ENCODE measurements at regions not wholly inside any gene's neighbourhood (a gene's known extent, or its start where the extent isn't known, plus 50 kb on each side); places are given as distances from the start of the nearest gene placed in this dataset.

- DNase-seq (ENCODE audit: unreplicated experiment): no peak
- ChIA-PET POLR2A (no interaction called here), CTCF (no interaction called here)
- H3K27me3 Mint-ChIP-seq (ENCODE audit: insufficient read depth, unreplicated experiment): no peaks in the 10 kb centered on the region
- H3K27ac Mint-ChIP-seq (ENCODE audit: low read depth, unreplicated experiment): no peak overlapping the region
- no peak overlapping the region for H3K4me3 Mint-ChIP-seq (ENCODE audit: unreplicated experiment)
- intact Hi-C loops (cut with micrococcal nuclease): no loop called here
- TF ChIP-seq CTCF (IDR thresholded peaks at IDR 0.05; ENCODE audit: unreplicated experiment): no peak
- BruUV-seq (replicated peaks): no TSS peak
- H3K4me1 Mint-ChIP-seq (ENCODE audit: insufficient read depth, unreplicated experiment): peaks cover 8% of the 10 kb centered on the region
- H3K9me3 Mint-ChIP-seq (ENCODE audit: unreplicated experiment): no peaks in the 10 kb centered on the region
- no peaks in the 10 kb centered on the region for H3K36me3 Mint-ChIP-seq (ENCODE audit: insufficient read depth, unreplicated experiment)
Measured at GRCh38 chr12:63040526-63041220, 105.7 kb upstream of the PPM1H start.

GRCh38 chr12:63038713-63039100 lies 103.8 kb upstream of the PPM1H start:
- CTCF ChIA-PET: no interaction called here
- Mint-ChIP-seq H3K4me1 (ENCODE audit: insufficient read depth, unreplicated experiment) (no peaks in the 10 kb centered on the region), H3K36me3 (ENCODE audit: insufficient read depth, unreplicated experiment) (no peaks in the 10 kb centered on the region), H3K9me3 (ENCODE audit: unreplicated experiment) (no peaks in the 10 kb centered on the region), H3K4me3 (ENCODE audit: unreplicated experiment) (no peak overlapping the region), H3K27me3 (ENCODE audit: insufficient read depth, unreplicated experiment) (no peaks in the 10 kb centered on the region), H3K27ac (ENCODE audit: low read depth, unreplicated experiment) (no peak overlapping the region)
- intact Hi-C loops (cut with micrococcal nuclease): no loop called here
- no peak for DNase-seq (ENCODE audit: unreplicated experiment)
- POLR2A ChIA-PET: no interaction called here
- no TSS peak for BruUV-seq (replicated peaks)
- no peak for TF ChIP-seq CTCF (IDR thresholded peaks at IDR 0.05; ENCODE audit: unreplicated experiment)

- CTCF ChIA-PET: no interaction called here
- H3K36me3 Mint-ChIP-seq (ENCODE audit: insufficient read depth, unreplicated experiment): no peaks in the 10 kb centered on the region
- no peak overlapping the region for H3K4me3 Mint-ChIP-seq (ENCODE audit: unreplicated experiment)
- no peaks in the 10 kb centered on the region for H3K9me3 Mint-ChIP-seq (ENCODE audit: unreplicated experiment)
- no TSS peak for BruUV-seq (replicated peaks)
- no peak for TF ChIP-seq CTCF (IDR thresholded peaks at IDR 0.05; ENCODE audit: unreplicated experiment)
- intact Hi-C loops (cut with micrococcal nuclease): no loop called here
- no peaks in the 10 kb centered on the region for H3K27me3 Mint-ChIP-seq (ENCODE audit: insufficient read depth, unreplicated experiment)
- no peaks in the 10 kb centered on the region for H3K4me1 Mint-ChIP-seq (ENCODE audit: insufficient read depth, unreplicated experiment)
- DNase-seq (ENCODE audit: unreplicated experiment): no peak
- H3K27ac Mint-ChIP-seq (ENCODE audit: low read depth, unreplicated experiment): no peak overlapping the region
- POLR2A ChIA-PET: no interaction called here
Measured at GRCh38 chr12:63037746-63038712, 103.1 kb upstream of the PPM1H start.

GRCh38 chr12:63036974-63037335 lies 102.0 kb upstream of the PPM1H start:
- BruUV-seq (replicated peaks): no TSS peak
- Mint-ChIP-seq H3K27me3 (ENCODE audit: insufficient read depth, unreplicated experiment) (no peaks in the 10 kb centered on the region), H3K4me1 (ENCODE audit: insufficient read depth, unreplicated experiment) (no peaks in the 10 kb centered on the region), H3K4me3 (ENCODE audit: unreplicated experiment) (no peak overlapping the region), H3K36me3 (ENCODE audit: insufficient read depth, unreplicated experiment) (no peaks in the 10 kb centered on the region), H3K9me3 (ENCODE audit: unreplicated experiment) (no peaks in the 10 kb centered on the region), H3K27ac (ENCODE audit: low read depth, unreplicated experiment) (no peak overlapping the region)
- intact Hi-C loops (cut with micrococcal nuclease): no loop called here
- no peak for DNase-seq (ENCODE audit: unreplicated experiment)
- POLR2A ChIA-PET: no interaction called here
- CTCF ChIA-PET: no interaction called here
- TF ChIP-seq CTCF (IDR thresholded peaks at IDR 0.05; ENCODE audit: unreplicated experiment): no peak
